GM12873 (cell line): ENCODE measurements at regions not wholly inside any gene's neighbourhood (a gene's known extent, or its start where the extent isn't known, plus 50 kb on each side); places are given as distances from the start of the nearest gene placed in this dataset.

Experiments
- CTCF ChIP-seq: IDR thresholded peaks from 2 replicates; pipeline ENCODE4 v1.5.1; 2012; ENCODE audit warnings: low read depth, mild to moderate bottlenecking, moderate library complexity, low read length, control low read depth; ENCODE audit not compliant: insufficient read depth; ENCODE audit errors: missing control alignments

GRCh38 chr12:124696693-124697476 is 129.5 kb upstream of the NCOR2 start:
- no peak for TF ChIP-seq CTCF

GRCh38 chr12:124695861-124696260 is 128.4 kb upstream of the NCOR2 start:
- TF ChIP-seq CTCF: no peak

- TF ChIP-seq CTCF: no peak
Observed at GRCh38 chr12:124694846-124695497, 127.6 kb upstream of the NCOR2 start.

GRCh38 chr12:124694250-124694649 is 126.8 kb upstream of the NCOR2 start:
- no peak for TF ChIP-seq CTCF

- no peak for TF ChIP-seq CTCF
Observed at GRCh38 chr12:124693111-124693723, 125.8 kb upstream of the NCOR2 start.

- TF ChIP-seq CTCF: no peak
Observed at GRCh38 chr12:124692443-124692842, 125.0 kb upstream of the NCOR2 start.

GRCh38 chr12:124691429-124691828 is 124.0 kb upstream of the NCOR2 start:
- no peak for TF ChIP-seq CTCF
